ENCODE measurements at regions not wholly inside any gene's neighbourhood (a gene's known extent, or its start where the extent isn't known, plus 50 kb on each side); places are given as distances from the start of the nearest gene placed in this dataset.

- TF ChIP-seq POLR2AphosphoS5 (IDR thresholded peaks at IDR 0.05; ENCODE audit: low read depth, low read length): no peak
- TF ChIP-seq REST (IDR thresholded peaks at IDR 0.05; ENCODE audit: insufficient read depth in 1 of 2, low read depth in 2 of 2, low read length in 2 of 2): no peak
- TF ChIP-seq SIN3A (IDR thresholded peaks at IDR 0.05; ENCODE audit: borderline replicate concordance, insufficient read depth, low read length): no peak
- TF ChIP-seq TAF1 (IDR thresholded peaks at IDR 0.05; ENCODE audit: borderline replicate concordance, insufficient read depth, low read length): no peak
Observed at GRCh38 chr3:157695586-157695985, 192.4 kb upstream of the VEPH1 start.
